GM19043 (cell line): ENCODE measurements at regions not wholly inside any gene's neighbourhood (a gene's known extent, or its start where the extent isn't known, plus 50 kb on each side); places are given as distances from the start of the nearest gene placed in this dataset.
"Not testable (repeated sequence)": the region's sequence is repeated elsewhere in the genome, so short reads cannot be mapped to it uniquely, and the experiment has no call there.

Experiments
- ATAC-seq: cut with Tn5 transposase; IDR thresholded peaks from one replicate; pipeline ENCODE4 v1.9.1; 2021; ENCODE audit warnings: low read depth; ENCODE audit not compliant: unreplicated experiment

- ATAC-seq = no peak
Observed at GRCh38 chr7:90033850-90034249, 120.4 kb upstream of the STEAP1 start.

DNA sequence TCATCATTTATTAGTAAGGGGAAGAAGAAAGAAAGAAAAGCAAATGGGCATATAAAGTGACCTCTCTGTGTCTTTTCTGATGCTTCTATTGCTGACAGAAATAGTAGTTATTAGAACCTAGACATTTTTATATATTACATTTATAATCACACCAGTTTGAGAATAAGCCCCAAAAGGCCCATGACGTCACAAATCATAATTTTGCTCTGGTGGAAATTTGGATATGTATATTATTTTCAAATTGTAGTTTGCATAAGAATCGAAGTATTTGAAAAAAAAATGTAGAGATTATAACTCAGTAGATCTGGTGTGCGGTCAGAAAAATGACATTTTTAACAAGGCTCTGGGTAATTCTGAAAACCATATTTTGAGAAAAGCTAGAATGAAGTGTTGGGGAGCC lies 101.2 kb upstream of the STEAP1 start:
- ATAC-seq = no peak

DNA sequence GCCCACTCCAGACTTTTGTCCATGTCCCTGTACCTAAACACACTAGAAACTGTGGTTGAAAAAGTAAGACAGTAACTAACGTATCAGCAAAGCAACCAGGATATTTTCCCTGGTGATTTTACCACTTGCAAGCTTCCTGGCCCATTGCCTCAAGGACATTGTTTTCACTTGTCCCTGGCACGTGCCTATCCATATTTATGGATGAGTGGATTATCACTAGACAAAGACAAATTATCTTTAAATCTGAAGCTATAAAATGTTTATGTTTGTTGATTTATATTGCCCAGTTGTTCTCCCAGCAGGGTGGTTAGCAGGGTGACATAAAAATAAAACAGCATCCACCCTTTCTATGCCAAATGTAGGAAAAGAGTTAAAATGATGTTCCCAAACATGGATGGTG lies 93.2 kb upstream of the STEAP1 start:
- ATAC-seq = no peak

DNA sequence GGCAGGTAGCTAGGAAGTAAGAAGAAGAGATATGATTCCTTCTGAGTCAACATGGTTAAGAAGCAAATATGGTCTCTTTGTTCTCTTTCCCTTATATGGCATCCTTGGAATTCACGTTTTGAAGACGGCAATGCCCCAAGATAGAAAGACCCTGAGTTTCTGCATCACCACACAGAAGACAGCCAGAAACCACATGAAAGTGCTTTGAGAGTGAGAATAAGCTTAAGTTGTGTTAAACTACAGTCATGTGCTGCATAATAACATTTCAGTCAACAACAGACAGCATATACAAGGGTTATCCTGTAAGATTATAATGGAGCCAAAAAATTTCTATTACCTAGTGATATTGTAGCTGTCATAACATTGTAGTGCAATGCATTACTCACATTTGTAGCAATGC lies 89.9 kb upstream of the STEAP1 start:
- no peak for ATAC-seq

DNA sequence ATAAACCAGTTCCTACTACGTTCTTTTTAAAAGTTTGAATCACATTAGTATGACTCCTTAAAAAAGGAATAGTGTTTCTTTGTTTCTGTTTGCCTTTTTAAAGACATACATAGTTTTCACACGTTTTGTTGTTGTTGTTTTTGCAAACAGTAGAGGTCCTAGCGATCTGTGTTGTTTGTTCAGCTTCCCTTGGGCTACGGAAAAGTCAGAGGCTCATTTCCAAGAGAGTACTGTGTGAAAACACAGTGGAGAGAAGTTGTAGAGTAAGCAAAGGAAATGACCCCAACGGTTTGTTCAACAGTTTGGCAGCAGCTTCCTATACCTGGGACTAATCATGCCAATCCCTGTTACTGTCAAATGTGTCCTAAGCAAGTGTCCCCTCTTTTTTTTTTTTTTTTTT lies 87.1 kb upstream of the STEAP1 start:
- no peak for ATAC-seq

GRCh38 chr7:90070238-90070637 lies 84.0 kb upstream of the STEAP1 start:
- not testable (repeated sequence) for ATAC-seq

DNA sequence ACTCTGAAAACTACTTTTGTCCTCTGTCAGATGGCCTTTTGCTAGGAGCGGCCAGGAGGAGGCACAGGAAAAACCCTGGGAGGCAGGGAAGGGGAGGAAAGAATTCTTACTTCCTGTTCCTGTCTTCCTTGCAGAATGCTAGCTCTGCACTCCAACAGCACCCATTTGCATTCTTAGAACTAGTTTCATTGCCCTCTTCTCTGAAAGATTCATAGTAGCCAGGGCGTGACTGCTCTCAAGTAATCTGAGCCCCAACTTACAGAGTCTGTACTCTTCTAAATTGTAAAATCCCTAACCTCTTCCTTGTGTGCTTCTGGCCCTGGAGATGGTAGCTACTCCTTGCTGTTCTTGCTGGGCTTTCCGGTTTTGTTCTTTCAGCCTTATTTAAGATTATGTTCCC lies 75.3 kb upstream of the STEAP1 start:
- ATAC-seq = no peak

- no peak for ATAC-seq
Observed at GRCh38 chr7:90081621-90082020, 72.6 kb upstream of the STEAP1 start.

DNA sequence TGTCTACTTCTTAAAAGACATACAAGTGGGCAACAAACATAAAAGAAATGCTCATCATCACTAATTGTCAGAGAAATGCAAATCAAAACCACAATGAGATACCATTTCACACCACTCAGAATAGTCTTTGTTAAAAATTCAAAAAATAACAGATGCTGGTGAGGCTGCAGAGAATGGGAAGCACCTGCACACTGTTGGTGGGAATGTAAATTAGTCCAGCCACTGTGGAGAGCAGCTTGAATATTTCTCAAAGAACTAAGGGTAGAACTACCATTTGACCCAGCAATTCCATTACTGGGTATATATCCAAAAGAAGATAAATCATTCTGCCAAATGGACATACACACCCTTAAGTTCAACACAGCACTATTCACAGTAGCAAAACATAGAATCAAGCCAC lies 61.8 kb upstream of the STEAP1 start:
- no peak for ATAC-seq

DNA sequence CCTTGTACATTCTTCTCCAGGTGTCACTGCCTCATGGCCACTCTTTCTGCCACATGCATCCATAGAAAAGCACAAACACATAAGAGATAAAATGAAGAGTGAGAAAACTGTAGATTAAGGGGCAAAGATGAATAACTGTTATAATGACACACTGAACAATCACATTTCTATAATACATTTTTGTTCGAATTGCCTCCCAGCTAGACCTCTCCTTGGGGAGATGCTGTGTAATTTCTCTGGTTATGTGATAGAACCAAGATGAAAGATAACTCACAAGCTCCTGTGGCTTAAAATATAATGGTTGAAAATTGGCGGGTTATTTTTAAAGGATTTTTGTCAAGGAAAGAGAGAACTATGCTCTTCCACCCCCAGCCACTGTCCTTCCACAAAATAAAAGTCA lies 60.2 kb upstream of the STEAP1 start:
- ATAC-seq = no peak
